ENCODE measurements at regions not wholly inside any gene's neighbourhood (a gene's known extent, or its start where the extent isn't known, plus 50 kb on each side); places are given as distances from the start of the nearest gene placed in this dataset.

- Histone ChIP-seq H3K4me2 (ENCODE audit: insufficient read depth, low read length) (no peak overlapping the region), H3K79me2 (ENCODE audit: control insufficient read depth, insufficient read depth, low read length) (no peaks in the 10 kb centered on the region), H3K9me1 (ENCODE audit: control insufficient read depth, insufficient read depth, low read length) (no peaks in the 10 kb centered on the region), H3K36me3 (ENCODE audit: control insufficient read depth, insufficient read depth, low read length) (no peaks in the 10 kb centered on the region), H3K9ac (ENCODE audit: insufficient read depth in 1 of 2, low read depth in 2 of 2, low read length in 2 of 2) (no peak overlapping the region), H3K9me3 (replicated peaks; ENCODE audit: control insufficient read depth, insufficient read depth, low read depth, low read length) (no peaks in the 10 kb centered on the region; the same call in 1 of the 2 replicates), H3K27ac (ENCODE audit: extremely low read depth, low read depth, low read length) (no peak overlapping the region), H2AFZ (ENCODE audit: low read depth, low read length) (no peak overlapping the region), H3K4me3 (no peak overlapping the region), H3K27me3 (ENCODE audit: control insufficient read depth in 2 of 2, insufficient read depth in 2 of 2, low read length in 2 of 2) (no peaks in the 10 kb centered on the region), H4K20me1 (replicated peaks; ENCODE audit: control insufficient read depth, insufficient read depth, low read length) (no peaks in the 10 kb centered on the region), H3K4me1 (replicated peaks in 1 of 2; ENCODE audit: control insufficient read depth in 2 of 2, insufficient read depth in 2 of 2, low read length in 2 of 2) (no peaks in the 10 kb centered on the region)
- ChIA-PET POLR2A (no interaction called here), CTCF (ENCODE audit: low intra/inter-chr PET ratio) (no interaction called here)
- FAIRE-seq (no peak), DNase-seq (ENCODE audit: extremely low read depth in 1 of 4, low spot score in 3 of 4) (no peak), ATAC-seq (no peak)
- in situ Hi-C loops (cut with MboI): no loop called here
- WGBS (ENCODE audit: insufficient coverage, low coverage, missing lambda C conversion rate): 0% methylated on average over 5 of the region's 5 CpGs
- no peak for TF ChIP-seq PHF21A (IDR thresholded peaks at IDR 0.05; ENCODE audit: borderline replicate concordance, low read depth)
- TF ChIP-seq, protein P1, sequence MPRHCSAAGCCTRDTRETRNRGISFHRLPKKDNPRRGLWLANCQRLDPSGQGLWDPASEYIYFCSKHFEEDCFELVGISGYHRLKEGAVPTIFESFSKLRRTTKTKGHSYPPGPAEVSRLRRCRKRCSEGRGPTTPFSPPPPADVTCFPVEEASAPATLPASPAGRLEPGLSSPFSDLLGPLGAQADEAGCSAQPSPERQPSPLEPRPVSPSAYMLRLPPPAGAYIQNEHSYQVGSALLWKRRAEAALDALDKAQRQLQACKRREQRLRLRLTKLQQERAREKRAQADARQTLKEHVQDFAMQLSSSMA (CRISPR knock-in tag; IDR thresholded peaks at IDR 0.05): no peak
- TF ChIP-seq, protein P2, sequence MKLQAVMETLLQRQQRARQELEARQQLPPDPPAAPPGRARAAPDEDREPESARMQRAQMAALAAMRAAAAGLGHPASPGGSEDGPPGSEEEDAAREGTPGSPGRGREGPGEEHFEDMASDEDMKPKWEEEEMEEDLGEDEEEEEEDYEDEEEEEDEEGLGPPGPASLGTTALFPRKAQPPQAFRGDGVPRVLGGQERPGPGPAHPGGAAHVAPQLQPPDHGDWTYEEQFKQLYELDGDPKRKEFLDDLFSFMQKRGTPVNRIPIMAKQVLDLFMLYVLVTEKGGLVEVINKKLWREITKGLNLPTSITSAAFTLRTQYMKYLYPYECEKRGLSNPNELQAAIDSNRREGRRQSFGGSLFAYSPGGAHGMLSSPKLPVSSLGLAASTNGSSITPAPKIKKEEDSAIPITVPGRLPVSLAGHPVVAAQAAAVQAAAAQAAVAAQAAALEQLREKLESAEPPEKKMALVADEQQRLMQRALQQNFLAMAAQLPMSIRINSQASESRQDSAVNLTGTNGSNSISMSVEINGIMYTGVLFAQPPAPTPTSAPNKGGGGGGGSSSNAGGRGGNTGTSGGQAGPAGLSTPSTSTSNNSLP (IDR thresholded peaks at IDR 0.05; ENCODE audit: borderline replicate concordance, low read depth, low read length): no peak
- TF ChIP-seq HDAC6 (IDR thresholded peaks at IDR 0.05; ENCODE audit: low read depth, low read length): no peak
- TF ChIP-seq SIRT6 (IDR thresholded peaks at IDR 0.05; ENCODE audit: low read depth, low read length): no peak
- no peak for TF ChIP-seq COPS2 (conservative IDR thresholded peaks at IDR 0.05)
- no peak for TF ChIP-seq MCM2 (IDR thresholded peaks at IDR 0.05; ENCODE audit: low read depth)
- TF ChIP-seq RAD21 (CRISPR knock-in tag; conservative IDR thresholded peaks at IDR 0.05 in 1 of 2, IDR thresholded peaks at IDR 0.05 in 1 of 2): no peak
- no peak for TF ChIP-seq CCNT2 (IDR thresholded peaks at IDR 0.05; ENCODE audit: borderline replicate concordance, extremely low read depth, insufficient read length, low read depth, low read length)
- BruUV-seq (replicated peaks): no TSS peak
- intact Hi-C loops (cut with micrococcal nuclease): no loop called here
Measured at GRCh38 chr11:106398502-106399075, 321.1 kb downstream of the AASDHPPT start.

Data from K562 (cell line).